HG03378 (cell line): ENCODE measurements at regions not wholly inside any gene's neighbourhood (a gene's known extent, or its start where the extent isn't known, plus 50 kb on each side); places are given as distances from the start of the nearest gene placed in this dataset.
A peak's percentile ranks its signal among the peaks of the same experiment; 100 is the strongest.
"Not testable (repeated sequence)": the region's sequence is repeated elsewhere in the genome, so short reads cannot be mapped to it uniquely, and the experiment has no call there.

Experiments used
- ATAC-seq: cut with Tn5 transposase; IDR thresholded peaks from one replicate; pipeline ENCODE4 v1.9.1; 2021; ENCODE audit warnings: mild to moderate bottlenecking, moderate library complexity; ENCODE audit not compliant: unreplicated experiment

DNA sequence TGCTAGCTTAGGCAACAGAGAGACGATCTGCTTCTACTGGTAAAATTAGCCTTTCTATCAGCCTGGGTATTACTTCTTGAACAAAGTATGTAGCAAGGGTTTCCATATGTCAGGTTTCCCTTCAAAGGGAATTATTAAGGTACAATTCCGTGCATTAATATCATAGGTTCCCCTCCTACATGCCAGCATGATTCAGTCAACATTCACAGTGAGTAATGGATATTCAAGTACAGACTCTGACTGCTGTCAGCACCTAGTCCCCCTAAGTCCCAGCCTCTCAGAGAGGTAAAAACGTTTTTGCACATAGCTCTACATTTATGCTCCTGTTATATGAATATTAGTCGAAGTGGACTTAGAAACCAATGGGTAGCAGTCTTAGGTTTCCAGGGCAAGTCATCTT is 322.4 kb upstream of the CCNG1 start:
- ATAC-seq, result no peak

DNA sequence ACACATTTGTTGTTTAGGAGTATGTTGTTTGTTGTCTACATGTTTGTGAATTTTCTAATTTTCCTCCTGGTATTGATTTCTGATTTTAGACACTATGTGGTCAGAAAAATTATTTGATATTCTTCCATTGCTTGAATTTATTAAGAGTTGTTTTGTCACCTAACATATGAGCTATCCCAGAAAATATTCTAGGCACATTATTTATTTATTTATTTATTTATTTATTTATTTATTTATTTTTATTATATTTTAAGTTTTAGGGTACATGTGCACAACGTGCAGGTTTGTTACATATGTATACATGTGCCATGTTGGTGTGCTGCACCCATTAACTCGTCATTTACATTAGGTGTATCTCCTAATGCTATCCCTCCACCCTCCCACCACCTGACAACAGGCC is 320.8 kb upstream of the CCNG1 start:
- not testable (repeated sequence) for ATAC-seq

DNA sequence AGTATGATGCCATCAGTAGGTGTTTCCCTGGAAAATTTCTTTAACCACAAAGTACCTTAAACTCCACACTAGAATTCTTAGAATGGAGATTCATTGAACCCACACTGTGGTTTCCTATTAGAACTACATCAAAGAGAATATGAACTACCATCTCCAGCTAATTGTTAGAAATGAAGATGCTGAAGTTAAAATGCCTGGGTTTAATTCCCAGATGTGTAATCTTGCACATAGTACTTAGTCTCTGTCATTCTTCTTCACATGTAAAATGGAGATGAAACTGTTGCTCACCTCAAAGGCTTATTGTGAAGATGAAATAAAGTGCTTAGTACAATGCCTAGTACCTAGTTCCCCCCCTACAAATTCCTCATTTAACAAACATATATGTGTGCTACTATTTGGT is 303.3 kb upstream of the CCNG1 start:
- ATAC-seq, result no peak

DNA sequence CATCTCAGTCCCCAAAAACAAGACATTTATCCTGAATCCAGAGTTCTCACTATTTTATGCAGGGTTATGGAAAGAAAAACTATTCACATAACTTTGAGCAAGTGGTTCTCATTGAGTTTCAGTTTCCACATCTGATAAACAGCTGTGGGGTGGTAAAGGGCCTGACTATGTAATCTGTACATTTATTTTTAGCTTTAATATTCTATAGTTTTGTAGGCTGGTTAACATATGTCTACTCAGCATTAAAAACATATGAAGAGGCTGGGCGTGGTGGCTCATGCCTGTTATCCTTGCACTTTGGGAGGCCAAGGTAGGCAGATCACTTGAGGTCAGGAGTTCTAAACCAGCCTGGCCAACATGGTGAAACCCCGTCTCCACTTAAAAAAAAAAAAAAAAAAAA is 301.5 kb upstream of the CCNG1 start:
- no peak for ATAC-seq

DNA sequence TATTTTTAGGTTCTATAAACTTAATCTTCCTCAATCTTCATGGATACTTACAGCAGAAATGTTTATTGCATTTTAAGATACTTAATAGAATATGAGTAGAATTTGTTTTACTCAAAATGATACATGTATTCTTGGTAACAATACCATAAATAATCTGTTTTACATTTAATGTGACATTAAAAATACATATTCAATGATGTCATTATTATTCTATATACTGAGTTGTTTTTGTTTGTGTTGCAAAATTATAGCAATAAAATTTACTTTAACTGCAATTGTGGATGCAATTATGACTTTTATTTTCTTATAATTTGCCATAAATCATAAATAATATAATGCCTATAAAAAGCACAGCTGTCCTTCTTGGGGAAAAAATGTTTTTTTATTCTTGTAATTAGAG is 275.9 kb upstream of the CCNG1 start:
- no peak for ATAC-seq

DNA sequence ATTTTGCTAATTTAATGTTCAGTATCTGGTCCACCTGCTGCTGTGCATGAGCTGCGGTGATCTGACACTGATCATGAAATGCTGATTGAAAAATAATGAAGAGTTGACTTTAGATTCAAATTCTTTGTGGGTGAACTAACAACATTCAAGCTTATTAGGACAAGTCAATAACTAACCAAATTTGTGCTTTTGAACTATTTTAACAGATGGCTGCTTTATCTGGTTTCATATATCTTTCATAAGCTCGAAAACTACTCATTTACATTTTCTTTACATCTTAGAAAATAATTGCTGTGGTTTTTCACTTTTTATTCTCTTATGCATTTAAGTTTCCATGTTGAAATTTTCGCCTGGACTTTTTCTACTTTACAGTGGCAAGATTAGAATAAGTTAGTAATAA is 274.8 kb upstream of the CCNG1 start:
- no peak for ATAC-seq

DNA sequence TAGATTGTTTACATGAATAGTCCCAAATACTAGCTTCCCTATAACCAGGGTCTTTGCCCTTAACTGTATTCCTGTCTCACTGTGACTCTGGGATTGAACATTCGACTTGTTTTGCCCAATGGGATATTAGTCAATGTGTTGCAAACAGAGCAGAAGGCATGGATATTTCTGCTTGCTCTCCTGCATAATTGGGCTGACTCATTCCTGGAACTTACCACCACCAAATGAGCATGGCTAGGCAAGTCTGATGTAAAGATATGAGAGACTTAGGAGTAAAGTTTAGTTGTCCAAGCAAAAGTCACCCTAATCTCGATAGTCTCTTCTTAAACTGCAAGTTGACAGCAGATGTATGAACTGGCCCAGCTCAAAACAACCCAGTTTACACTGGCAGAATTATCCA is 273.5 kb upstream of the CCNG1 start:
- ATAC-seq, result no peak

DNA sequence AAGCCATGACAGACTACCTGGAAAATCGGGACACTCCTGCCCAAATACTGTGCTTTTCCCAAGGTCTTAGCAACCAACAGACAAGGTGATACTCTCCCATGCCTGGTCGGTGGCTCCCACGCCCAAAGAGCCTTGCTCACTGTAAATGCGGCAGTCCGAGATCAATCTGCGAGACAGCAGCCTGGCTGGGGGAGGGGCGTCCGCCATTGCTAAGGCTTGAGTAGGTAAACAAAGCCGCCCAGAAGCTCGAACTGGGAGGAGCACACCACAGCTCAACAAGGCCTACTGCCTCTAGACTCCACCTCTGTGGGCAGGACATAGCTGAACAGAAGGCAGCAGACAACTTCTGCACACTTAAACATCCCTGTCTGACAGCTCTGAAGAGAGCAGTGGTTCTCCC is 272.1 kb upstream of the CCNG1 start:
- no peak for ATAC-seq

DNA sequence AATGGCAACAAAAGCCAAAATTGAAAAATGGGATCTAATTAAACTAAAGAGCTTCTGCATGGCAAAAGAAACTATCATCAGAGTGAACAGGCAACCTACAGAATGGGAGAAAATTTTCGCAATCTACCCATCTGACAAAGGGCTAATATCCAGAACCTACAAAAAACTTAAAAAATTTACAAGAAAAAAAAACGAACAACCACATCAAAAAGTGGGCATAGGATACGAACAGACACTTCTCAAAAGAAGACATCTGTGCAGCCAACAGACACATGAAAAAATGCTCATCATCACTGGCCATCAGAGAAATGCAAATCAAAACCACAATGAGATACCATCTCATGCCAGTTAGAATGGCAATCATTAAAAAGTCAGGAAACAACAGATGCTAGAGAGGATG is 267.2 kb upstream of the CCNG1 start:
- ATAC-seq, result not testable (repeated sequence)

DNA sequence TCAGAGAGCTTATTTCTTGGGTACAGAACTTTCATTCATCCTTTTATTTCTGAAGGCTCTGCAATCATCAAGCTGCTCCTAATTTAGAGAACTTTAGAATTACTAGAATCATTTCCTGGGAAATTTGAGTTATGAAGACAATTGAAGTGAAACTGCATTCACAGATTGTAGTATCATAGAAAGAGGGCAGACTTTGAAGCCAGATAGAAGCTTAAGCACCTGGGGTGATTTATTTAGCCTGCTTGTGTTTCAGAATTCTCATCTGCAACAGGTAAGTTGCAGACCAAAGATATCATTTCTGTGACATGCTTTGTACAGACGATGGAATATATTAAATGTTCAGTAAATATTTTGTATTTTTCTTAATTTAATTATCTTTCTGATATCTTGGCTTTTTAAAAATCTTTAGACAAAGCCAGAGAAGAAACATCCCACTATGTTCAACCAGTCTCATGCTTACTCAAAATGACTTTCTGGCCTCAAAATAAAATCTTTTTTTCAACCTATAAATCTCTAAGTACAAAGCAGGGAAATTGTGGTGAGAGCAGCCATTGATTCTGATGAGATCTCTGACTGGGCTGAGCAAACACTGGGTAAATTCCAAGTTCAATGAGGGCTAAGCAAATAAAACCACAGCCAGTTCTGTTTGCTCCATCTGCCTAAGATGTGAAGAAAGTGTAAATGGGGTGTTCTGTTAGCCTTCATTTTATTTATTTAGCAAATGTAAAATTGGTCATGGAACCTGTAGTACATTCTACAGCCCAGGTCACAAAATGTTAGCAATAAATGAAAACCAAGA is 264.7 kb upstream of the CCNG1 start:
- no peak for ATAC-seq

DNA sequence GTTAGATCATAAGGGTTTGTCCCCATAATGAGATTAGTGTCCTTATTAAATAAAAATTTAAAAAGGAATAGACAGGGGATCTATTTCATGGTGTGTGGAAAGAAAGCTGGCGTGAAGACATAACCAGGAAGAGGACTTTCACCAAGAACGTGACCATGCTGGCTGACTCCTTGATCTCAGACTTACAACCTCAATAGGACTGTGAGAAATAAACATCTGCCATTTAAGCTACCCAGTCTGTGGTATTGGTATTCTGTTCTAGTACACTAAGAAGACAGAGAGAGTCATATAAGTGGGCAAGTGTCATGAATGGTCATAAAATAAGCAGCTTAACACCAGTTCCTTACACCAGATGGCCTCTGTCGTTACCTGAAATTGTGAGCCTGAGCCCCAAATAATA is 259.4 kb upstream of the CCNG1 start:
- ATAC-seq, result no peak

DNA sequence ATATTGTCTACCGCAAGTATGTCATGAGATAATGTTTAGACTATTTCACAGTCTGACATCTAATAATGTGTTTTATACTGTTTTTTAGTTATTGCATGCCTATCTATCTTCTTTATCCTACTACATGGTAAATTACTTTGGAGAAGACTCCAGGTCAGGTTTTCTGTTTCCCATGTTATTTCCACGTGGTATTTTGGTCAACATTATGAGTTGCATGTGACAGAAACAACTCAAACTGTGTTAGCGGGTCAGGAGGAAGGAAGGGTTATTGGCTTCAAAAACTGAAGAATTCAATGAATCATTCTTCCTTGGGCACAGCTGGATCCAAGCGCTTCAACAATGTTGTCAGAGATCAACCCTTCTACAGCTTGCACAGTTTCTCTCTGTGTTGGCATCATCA is 252.1 kb upstream of the CCNG1 start:
- ATAC-seq, result no peak

DNA sequence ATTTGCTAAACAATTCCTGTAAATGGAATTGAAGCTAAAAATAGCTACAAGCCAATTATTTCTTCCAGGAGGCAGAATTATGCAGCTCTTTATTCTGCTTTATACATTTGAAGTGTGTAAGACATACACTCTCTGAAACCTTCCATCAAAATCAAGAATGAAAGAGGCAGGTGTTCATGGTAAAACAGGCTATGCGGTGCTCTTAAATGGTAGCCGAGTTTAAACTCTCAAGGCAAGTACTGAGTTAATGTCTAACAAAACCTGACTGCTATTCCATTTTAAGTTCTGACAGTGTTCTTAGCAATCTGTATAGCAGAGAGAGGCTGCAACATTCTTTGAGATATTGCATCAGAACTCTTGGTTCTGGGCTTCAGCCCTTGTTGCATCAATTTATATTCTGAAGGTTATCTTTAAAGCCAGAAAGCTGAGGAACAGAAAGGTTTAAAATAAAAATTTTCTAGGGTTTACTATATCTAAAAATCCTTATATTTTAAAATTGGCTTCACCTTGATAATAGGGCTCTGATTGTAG is 248.3 kb upstream of the CCNG1 start:
- no peak for ATAC-seq

DNA sequence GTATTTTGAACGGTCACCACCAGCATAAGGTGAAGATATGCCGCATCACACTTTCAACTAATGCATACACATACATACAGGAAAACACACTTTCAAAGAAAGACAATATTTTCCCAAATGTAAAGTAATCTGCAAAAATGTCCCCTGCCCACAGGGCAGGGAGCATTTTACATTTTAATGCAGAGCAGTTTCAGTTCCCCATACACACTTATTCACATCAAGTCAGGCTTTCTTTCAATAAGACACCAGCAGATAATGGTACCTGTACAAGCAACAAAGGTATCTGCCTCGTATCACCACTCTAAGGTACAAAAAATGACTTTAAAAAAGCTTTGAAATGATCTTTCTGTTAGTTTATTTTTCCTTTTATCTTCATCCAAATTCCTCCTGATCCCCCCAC is 247.1 kb upstream of the CCNG1 start:
- peak; percentile 82 for ATAC-seq

DNA sequence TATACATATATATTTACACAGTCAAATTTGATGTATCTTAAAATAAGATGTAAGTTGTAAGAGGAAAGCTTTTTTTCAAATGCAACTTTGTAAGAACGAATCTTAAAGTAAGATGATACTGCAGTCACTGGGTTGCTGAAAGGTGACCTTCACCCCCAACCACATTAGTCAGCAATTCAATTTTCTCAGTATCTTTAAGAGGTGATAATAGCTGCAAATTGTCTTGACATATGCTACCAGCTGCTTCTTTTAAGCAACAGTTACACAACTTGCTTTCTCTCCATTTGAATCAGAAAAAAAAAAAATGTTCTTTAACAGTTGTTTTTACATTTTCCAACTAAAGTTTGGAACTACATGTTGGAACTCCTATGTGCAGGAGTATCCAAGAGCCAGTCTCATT is 246.6 kb upstream of the CCNG1 start:
- ATAC-seq, result no peak

DNA sequence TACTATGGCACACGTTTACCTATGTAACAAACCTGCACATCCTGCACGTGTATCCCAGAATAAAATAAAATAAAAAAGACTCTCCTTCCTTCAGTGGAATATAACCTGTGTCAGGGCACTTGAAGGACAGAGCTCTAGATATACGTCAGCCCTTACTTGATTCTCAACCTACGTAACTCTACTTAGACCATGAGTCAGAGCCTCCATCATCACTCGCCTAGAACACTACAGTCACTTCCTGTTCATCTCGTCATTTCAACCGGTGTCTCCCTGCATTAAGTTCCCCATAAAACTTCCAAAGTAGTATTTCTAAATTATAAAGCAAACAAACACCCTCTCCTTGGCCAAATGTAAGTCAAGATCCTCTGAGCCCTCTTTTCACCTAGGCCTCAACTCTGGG is 243.5 kb upstream of the CCNG1 start:
- no peak for ATAC-seq

DNA sequence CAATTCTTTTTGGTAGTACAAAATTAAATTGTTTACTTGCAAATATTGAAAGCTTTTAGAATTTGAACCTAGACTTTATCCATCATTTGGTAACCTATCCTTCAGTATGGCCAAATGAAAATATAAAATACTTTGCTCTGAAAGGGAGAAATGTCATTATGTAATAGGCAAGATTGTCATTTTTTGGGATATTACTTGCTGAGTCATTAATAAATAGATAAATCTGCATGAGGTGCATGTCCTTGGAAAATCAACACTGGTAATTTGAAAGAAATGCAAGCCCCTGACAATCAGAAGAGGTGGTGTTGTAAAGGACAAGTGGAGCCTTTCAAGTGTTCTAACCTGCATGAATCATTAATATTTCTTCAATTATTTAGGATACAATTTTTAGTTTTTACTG is 231.8 kb upstream of the CCNG1 start:
- no peak for ATAC-seq

DNA sequence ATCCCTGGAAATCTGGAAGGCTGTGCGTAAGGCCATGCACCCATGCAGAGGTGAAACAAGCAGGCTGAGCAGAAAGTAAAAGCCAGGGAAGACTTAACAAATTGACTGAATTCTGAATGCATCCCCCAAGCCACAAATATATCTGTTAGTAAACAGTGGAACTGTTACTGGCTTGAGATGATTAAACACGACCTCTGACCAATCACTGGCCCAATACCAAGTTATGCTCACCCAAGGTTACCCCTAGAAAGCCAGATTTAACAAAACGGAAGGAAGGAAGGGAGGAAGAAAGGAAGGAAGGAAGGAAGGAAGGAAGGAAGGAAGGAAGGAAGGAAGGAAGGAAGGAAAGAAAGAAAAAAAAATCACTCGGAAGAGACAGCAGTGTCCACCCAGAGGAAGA is 215.8 kb upstream of the CCNG1 start:
- ATAC-seq, result no peak

DNA sequence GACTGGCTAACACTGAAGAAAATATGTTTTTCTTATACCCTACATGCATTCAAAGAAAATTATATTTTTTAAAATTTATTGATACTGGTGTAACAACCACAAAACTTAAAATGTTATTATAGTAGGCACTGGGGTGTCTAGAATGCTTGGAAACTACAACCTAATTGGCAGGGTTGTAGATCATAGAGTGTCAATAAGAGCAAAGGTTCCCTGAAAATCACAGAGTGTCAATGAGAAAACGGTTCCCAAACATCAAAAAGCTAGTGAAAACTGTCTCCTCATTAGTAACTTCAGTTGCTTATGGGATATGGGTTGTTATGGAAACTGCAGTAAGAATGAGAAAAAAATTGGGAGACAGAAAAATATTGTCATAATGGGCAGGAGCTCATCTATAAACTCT is 214.4 kb upstream of the CCNG1 start:
- ATAC-seq, result no peak

DNA sequence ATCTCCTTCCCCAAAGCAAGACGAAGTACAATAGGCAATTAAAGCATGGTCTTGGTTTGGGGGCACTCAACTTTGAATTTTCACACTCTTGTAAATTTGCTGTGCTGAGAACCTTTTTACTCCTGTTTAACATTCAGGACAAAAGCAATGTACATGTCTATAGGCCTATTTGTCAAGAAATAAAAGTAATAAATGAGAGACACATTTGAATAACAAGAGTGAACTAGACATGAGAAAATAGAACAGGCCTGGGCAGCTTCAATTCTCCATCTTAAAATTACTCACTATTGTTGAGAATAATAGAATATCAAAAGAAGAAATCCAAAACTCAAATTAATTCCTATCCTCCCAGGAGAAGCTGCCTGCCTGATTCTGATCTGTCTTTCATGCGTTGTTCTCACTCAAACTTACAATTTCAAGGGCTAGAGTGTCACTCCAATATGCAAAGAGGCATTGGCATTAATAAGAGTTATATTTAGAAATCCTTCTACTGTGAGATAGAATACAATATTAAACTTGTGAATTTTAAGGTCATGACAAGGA is 192.9 kb upstream of the CCNG1 start:
- no peak for ATAC-seq

DNA sequence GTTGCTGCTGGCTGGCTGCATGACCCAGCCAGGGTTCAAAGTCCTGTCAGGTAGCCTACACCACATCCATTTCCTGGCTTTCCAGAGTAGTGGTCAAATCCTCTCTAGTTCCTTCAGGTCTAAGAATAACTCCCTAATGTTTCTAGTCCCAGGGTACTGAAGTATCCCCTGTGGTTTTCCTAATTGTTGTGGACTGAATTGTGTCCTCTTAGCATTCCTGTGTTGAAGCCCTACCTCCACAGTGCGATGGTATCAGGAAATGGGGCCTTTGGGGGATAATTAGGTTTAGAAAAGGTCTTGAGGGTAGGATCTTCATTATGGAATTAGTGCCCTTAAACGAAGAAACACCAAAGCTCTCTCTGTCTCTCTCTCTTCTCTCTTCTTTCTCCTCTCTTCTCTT is 191.8 kb upstream of the CCNG1 start:
- ATAC-seq, result no peak

DNA sequence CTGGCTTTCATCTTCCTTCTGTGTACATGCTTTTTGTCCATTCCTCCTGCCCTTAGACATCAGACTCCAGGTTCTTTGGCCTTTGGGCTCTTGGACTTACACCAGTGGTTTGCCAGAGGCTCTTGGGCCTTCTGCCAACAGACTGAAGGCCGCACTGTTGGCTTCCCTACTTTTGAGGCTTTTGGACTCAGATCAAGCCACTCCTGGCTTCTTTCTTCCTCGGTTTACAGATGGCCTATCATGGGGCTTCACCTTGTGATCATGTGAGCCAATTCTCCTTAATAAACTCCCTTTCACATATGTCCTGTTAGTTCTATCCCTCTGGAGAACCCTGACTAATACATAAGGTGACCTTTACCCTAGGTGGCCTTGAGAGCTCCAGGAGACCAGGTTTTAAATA is 189.1 kb upstream of the CCNG1 start:
- no peak for ATAC-seq

DNA sequence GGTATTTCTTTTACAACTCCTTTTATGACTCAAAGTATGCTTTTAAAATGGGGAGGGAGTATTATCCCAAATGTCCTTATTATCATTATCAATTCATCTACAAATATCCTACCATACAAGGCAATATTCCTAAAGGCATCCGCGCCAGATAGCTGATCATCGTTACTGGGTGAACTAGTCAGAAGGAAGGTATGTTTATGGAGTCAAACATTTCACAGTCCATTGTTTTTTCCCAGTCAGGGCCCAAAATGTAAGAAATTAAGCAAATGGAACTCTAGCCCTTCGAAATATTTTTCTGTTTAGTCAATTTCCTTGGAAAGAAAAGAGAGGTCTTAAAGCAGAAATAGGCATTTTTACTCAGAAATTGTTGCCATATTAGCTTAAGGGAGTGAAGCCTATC is 188.5 kb upstream of the CCNG1 start:
- ATAC-seq, result no peak
